HFFc6 (cell line): ENCODE measurements at regions not wholly inside any gene's neighbourhood (a gene's known extent, or its start where the extent isn't known, plus 50 kb on each side); places are given as distances from the start of the nearest gene placed in this dataset.

Source experiments
- DNase-seq: peaks from one replicate; pipeline ENCODE4 v3.0.0-alpha.2; 2018
- H3K27ac Mint-ChIP-seq: 2 replicates; pipeline ENCODE4 v1.8.0; 2020; ENCODE audit warnings: mild to moderate bottlenecking, mixed read lengths
- H3K27me3 Mint-ChIP-seq: 2 replicates; pipeline ENCODE4 v1.8.0; 2021; ENCODE audit warnings: mild to moderate bottlenecking, moderate library complexity, mixed read lengths; ENCODE audit not compliant: insufficient read depth
- H3K36me3 Mint-ChIP-seq: 2 replicates; pipeline ENCODE4 v1.8.0; 2021; ENCODE audit warnings: low read depth, mixed read lengths
- H3K4me1 Mint-ChIP-seq: 2 replicates; pipeline ENCODE4 v1.8.0; 2020; ENCODE audit warnings: low read depth, mixed read lengths
- H3K4me3 Mint-ChIP-seq: 2 replicates; pipeline ENCODE4 v1.8.0; 2020; ENCODE audit warnings: mild to moderate bottlenecking, moderate library complexity, mixed read lengths
- H3K9me3 Mint-ChIP-seq: 2 replicates; pipeline ENCODE4 v1.8.0; 2020; ENCODE audit warnings: mild to moderate bottlenecking, mixed read lengths
- TF ChIP-seq, protein P1 (sequence below): fragments of 200-600 bp; sonication (generic); IDR thresholded peaks from 2 replicates; pipeline ENCODE4 v1.5.0; 2021; ENCODE audit warnings: antibody characterized with exemption, mild to moderate bottlenecking

DNA sequence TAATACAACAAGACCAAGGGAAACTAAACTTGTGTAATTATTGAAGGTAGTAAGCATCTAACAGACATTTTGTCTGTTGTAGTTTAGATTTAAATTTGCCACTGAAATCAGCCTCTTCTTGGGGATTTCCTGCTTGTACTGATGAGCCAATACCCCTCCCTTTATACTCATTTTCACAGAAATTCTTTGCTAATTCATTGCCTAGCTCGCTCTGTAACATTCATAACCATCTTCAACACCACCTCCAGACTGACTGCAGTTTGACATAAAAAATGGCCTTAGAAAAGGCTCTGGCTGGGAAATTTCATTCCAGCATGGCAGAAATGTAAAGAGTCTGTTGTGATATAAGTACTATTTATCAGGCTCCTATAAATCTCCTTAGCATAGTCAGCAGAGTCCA lies 109.7 kb upstream of the FLRT2 start:
- TF ChIP-seq, protein P1, sequence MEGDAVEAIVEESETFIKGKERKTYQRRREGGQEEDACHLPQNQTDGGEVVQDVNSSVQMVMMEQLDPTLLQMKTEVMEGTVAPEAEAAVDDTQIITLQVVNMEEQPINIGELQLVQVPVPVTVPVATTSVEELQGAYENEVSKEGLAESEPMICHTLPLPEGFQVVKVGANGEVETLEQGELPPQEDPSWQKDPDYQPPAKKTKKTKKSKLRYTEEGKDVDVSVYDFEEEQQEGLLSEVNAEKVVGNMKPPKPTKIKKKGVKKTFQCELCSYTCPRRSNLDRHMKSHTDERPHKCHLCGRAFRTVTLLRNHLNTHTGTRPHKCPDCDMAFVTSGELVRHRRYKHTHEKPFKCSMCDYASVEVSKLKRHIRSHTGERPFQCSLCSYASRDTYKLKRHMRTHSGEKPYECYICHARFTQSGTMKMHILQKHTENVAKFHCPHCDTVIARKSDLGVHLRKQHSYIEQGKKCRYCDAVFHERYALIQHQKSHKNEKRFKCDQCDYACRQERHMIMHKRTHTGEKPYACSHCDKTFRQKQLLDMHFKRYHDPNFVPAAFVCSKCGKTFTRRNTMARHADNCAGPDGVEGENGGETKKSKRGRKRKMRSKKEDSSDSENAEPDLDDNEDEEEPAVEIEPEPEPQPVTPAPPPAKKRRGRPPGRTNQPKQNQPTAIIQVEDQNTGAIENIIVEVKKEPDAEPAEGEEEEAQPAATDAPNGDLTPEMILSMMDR = no peak
- Mint-ChIP-seq H3K36me3 (no peaks in the 10 kb centered on the region), H3K9me3 (no peaks in the 10 kb centered on the region), H3K27ac (no peak overlapping the region), H3K4me1 (peaks cover 59% of the 10 kb centered on the region), H3K27me3 (0 out of 2 replicates have a peak, but pooled peaks cover under 1% of the 10 kb centered on the region), H3K4me3 (no peak overlapping the region)
- no peak for DNase-seq

DNA sequence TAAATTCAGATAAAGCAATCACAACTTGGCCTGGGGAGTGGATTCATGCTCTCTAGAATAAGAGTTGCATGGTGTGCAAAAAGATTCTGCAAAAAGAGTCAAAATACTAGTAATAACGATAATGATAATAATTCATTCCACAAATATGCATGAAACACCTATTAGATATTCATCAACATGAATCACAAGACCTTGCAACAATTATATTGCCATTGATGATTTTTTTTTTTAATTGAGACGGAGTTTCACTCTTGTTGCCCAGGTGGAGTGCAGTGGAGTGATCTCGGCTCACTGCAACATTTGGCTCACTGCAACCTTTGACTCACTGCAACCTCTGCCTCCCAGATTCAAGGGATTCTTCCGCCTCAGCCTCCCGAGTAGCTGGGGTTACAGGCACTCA lies 109.2 kb upstream of the FLRT2 start:
- Mint-ChIP-seq H3K27me3 (no peaks in the 10 kb centered on the region), H3K9me3 (no peaks in the 10 kb centered on the region), H3K4me3 (no peak overlapping the region), H3K4me1 (peaks cover 59% of the 10 kb centered on the region), H3K36me3 (no peaks in the 10 kb centered on the region), H3K27ac (peak overlapping the region; percentile 77; the same call in 1 of the 2 replicates)
- TF ChIP-seq, protein P1 = no peak
- no peak for DNase-seq

DNA sequence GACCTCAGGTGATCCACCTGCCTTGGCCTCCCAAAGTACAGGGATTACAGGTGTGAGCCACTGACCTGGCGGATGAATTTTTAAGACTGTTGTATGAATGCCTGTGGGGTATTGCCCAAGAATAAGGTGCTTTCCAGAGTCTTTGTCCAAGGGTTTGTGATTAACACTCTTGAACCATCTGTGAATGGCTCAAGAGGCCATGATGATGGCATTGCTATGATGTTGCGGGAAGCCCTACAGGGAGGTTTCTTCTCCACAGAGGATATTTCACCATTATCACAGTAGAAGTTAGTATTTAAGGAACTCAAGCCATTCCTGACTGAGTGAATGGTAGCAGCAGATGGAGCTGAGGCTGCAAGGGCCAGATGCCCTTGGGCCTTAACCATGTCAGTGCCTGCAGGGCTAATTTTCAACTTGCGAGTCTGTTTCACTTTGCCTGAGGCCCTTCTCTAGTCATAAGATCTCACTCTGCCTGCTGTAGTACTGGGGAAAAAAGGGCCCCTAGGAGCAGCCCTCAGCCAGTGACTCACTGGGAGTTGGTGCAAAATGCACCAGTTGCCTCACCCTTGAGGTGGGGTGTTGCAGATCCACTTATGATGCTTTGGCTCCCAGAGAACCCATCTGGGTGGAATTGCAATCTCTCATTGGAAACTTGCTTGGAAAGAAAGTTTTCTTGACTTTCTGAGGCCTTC lies 108.6 kb upstream of the FLRT2 start:
- no peaks in the 10 kb centered on the region for H3K27me3 Mint-ChIP-seq
- peak overlapping the region; percentile 44; the same call in 1 of the 2 replicates for H3K4me3 Mint-ChIP-seq
- peak; percentile 76 for DNase-seq
- TF ChIP-seq, protein P1 = no peak
- no peaks in the 10 kb centered on the region for H3K9me3 Mint-ChIP-seq
- H3K27ac Mint-ChIP-seq = peak overlapping the region; percentile 77
- H3K4me1 Mint-ChIP-seq = peaks cover 55% of the 10 kb centered on the region
- no peaks in the 10 kb centered on the region for H3K36me3 Mint-ChIP-seq

DNA sequence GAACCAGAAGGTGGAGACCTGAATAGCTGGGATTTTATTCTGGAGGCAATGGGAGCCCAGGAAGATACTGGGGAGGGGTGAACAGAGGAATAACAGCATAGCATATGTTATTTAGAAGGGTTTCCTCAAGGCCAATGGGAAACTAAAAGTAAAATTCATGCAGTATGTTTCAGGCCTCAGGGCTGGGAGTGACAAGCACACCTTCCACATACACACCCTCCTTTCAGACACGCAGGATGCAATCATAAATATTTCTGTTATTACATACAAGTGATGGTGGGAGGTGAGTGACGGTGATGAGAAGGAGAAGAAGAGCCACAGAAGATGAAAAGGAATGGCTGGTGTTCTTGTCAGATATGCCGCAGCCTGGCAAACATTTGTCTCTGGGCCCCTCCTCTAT lies 106.1 kb upstream of the FLRT2 start:
- H3K4me3 Mint-ChIP-seq = no peak overlapping the region
- no peak for DNase-seq
- TF ChIP-seq, protein P1 = no peak
- H3K36me3 Mint-ChIP-seq = no peaks in the 10 kb centered on the region
- peaks cover 42% of the 10 kb centered on the region for H3K4me1 Mint-ChIP-seq
- H3K27me3 Mint-ChIP-seq = no peaks in the 10 kb centered on the region
- H3K27ac Mint-ChIP-seq = no peak overlapping the region
- no peaks in the 10 kb centered on the region for H3K9me3 Mint-ChIP-seq

DNA sequence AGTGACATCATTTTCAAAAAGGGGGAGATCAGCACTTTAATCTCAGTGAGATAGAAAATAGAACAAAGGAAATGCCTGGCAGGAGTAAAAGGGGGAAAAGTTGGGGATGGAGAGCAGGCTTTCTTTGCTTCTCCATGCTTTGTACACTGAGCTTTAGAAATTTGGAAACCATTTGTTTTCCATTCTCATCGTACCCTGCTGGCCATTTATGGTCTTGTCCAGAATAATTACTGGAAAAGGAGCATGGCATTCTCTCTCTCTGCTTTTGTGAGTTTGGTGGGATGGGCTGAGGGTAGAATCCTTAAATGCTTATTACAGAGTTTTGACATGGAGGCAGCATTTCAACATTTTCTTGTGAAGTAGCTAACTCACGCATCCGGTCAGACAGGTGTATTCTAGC lies 104.4 kb upstream of the FLRT2 start:
- DNase-seq = no peak
- Mint-ChIP-seq H3K4me3 (no peak overlapping the region), H3K27ac (no peak overlapping the region), H3K4me1 (peaks cover 38% of the 10 kb centered on the region), H3K9me3 (no peaks in the 10 kb centered on the region), H3K27me3 (no peaks in the 10 kb centered on the region), H3K36me3 (peaks cover 7% of the 10 kb centered on the region)
- TF ChIP-seq, protein P1 = peak; percentile 40; the same call in 1 of the 2 replicates
